Cardiac fibroblast (primary cell): ENCODE measurements at regions not wholly inside any gene's neighbourhood (a gene's known extent, or its start where the extent isn't known, plus 50 kb on each side); places are given as distances from the start of the nearest gene placed in this dataset.

Experiments used
- DNase-seq, 2 donors: peaks; one replicate each; pipeline versions ENCODE4 v3.0.0 to v3.0.0-alpha.2; 2010; ENCODE audit warnings: low read depth in 2 of 2
- H3K4me3 ChIP-seq, 2 donors: replicated peaks in 1 of 2; 1 replicate in 1 of 2; 2 replicates in 1 of 2; pipeline ENCODE4 v1.5.1; 2011; ENCODE audit warnings: low read depth in 2 of 2, low read length in 2 of 2, mild to moderate bottlenecking in 2 of 2, moderate library complexity in 1 of 2
- CTCF ChIP-seq: IDR thresholded peaks from one replicate; pipeline ENCODE4 v1.5.1; 2011; ENCODE audit warnings: low read depth, mild to moderate bottlenecking, low read length, inconsistent platforms

- no peak for DNase-seq
- TF ChIP-seq CTCF: no peak
- no peak overlapping the region for H3K4me3 ChIP-seq
Observed at GRCh38 chr16:86672179-86672863, 94.0 kb downstream of the FOXL1 start.

- no peak overlapping the region for H3K4me3 ChIP-seq
- DNase-seq: no peak
- TF ChIP-seq CTCF: no peak
Observed at GRCh38 chr16:86673090-86673955, 95.0 kb downstream of the FOXL1 start.

GRCh38 chr16:86673956-86674453, 95.7 kb downstream of the FOXL1 start:
- H3K4me3 ChIP-seq: no peak overlapping the region
- no peak for TF ChIP-seq CTCF
- no peak for DNase-seq

- peak; percentile 40 to 92 for DNase-seq
- TF ChIP-seq CTCF: no peak
- H3K4me3 ChIP-seq: no peak overlapping the region
Observed at GRCh38 chr16:86676254-86676670, 97.9 kb downstream of the FOXL1 start.

- DNase-seq: peak in 1 of 2 donors; percentile 20
- no peak for TF ChIP-seq CTCF
- H3K4me3 ChIP-seq: no peak overlapping the region
Observed at GRCh38 chr16:86679490-86679889, 101.1 kb downstream of the FOXL1 start.

GRCh38 chr16:86680162-86680561, 101.8 kb downstream of the FOXL1 start:
- H3K4me3 ChIP-seq: no peak overlapping the region
- peak; percentile 77 to 95 for DNase-seq
- TF ChIP-seq CTCF: no peak
